Esophagus muscularis mucosa (tissue), 4 donors: ENCODE measurements at regions not wholly inside any gene's neighbourhood (a gene's known extent, or its start where the extent isn't known, plus 50 kb on each side); places are given as distances from the start of the nearest gene placed in this dataset.

Source experiments
- CTCF ChIP-seq, 3 experiments: fragments of 200-600 bp in 2 of 3; fragments of 450-650 bp in 1 of 3; sonication (generic) in 2 of 3; IDR thresholded peaks; one replicate each; pipeline ENCODE4 v1.5.1; 2017 to 2019; ENCODE audit warnings: antibody characterized with exemption in 3 of 3, mild to moderate bottlenecking in 2 of 3, moderate library complexity in 1 of 3
- EP300 ChIP-seq: sonication (generic); formaldehyde crosslinking; IDR thresholded peaks from one replicate; pipeline ENCODE4 v1.6.1; 2017; ENCODE audit warnings: antibody characterized with exemption
- POLR2A ChIP-seq: fragments of 450-650 bp; IDR thresholded peaks from one replicate; pipeline ENCODE4 v1.6.1; 2017; ENCODE audit warnings: antibody characterized with exemption, moderate library complexity, mild to moderate bottlenecking, low read depth
- POLR2AphosphoS5 ChIP-seq, 2 donors: sonication (generic); formaldehyde crosslinking; IDR thresholded peaks; one replicate each; pipeline ENCODE4 v1.6.1; 2017; ENCODE audit warnings: antibody characterized with exemption in 2 of 2

- TF ChIP-seq POLR2A, result no peak
- no peak for TF ChIP-seq CTCF (IDR thresholded peaks at IDR 0.05)
- TF ChIP-seq EP300, result no peak
- no peak for TF ChIP-seq POLR2AphosphoS5 (IDR thresholded peaks at IDR 0.05)
These were observed 129.2 kb upstream of the USP15 start for GRCh38 chr12:62130834-62131552.
